Thoracic aorta (tissue), 2 donors: ENCODE measurements at regions not wholly inside any gene's neighbourhood (a gene's known extent, or its start where the extent isn't known, plus 50 kb on each side); places are given as distances from the start of the nearest gene placed in this dataset.

Source experiments
- ATAC-seq: fragments of 150-250 bp; one replicate; pipeline ENCODE4 v1.8.0; 2017; ENCODE audit warnings: low read depth; ENCODE audit not compliant: insufficient number of reproducible peaks, low FRiP score
- DNase-seq: peaks from one replicate; pipeline ENCODE4 v3.0.0-alpha.2; 2020; ENCODE audit warnings: low spot score
- H3K27ac ChIP-seq, 2 donors: fragments of 200-600 bp; sonication (generic); 1 replicate in 1 of 2; 2 replicates in 1 of 2; pipeline ENCODE4 v1.5.1; 2016; ENCODE audit warnings: mild to moderate bottlenecking in 2 of 2, moderate library complexity in 2 of 2
- H3K27me3 ChIP-seq: fragments of 200-600 bp; sonication (generic); replicated peaks from 2 replicates; pipeline ENCODE4 v1.6.0; 2016; ENCODE audit warnings: mild to moderate bottlenecking; ENCODE audit not compliant: insufficient read depth
- H3K36me3 ChIP-seq: fragments of 200-600 bp; sonication (generic); one replicate; pipeline ENCODE4 v1.5.1; 2016
- H3K4me1 ChIP-seq, 2 donors: fragments of 200-600 bp; sonication (generic); 1 replicate in 1 of 2; 2 replicates in 1 of 2; pipeline versions ENCODE4 v1.5.1 to v1.6.0; 2016; ENCODE audit warnings: low read depth in 2 of 2, mild to moderate bottlenecking in 1 of 2; ENCODE audit not compliant: control insufficient read depth in 1 of 2
- H3K4me3 ChIP-seq: fragments of 200-600 bp; sonication (generic); 2 replicates; pipeline ENCODE4 v1.5.1; 2016; ENCODE audit warnings: mild to moderate bottlenecking
- H3K9me3 ChIP-seq: fragments of 200-600 bp; sonication (generic); 2 replicates; pipeline ENCODE4 v1.5.1; 2016
- CTCF ChIP-seq: fragments of 200-600 bp; sonication (generic); IDR thresholded peaks from one replicate; pipeline ENCODE4 v1.5.1; 2019; ENCODE audit warnings: antibody characterized with exemption

- Histone ChIP-seq H3K4me3 (no peak overlapping the region), H3K9me3 (no peaks in the 10 kb centered on the region), H3K27me3 (no peaks in the 10 kb centered on the region), H3K36me3 (no peaks in the 10 kb centered on the region), H3K27ac (no peak overlapping the region), H3K4me1 (no peaks in the 10 kb centered on the region)
- DNase-seq (no peak), ATAC-seq (no peak)
- TF ChIP-seq CTCF, result no peak
These were observed 184.0 kb downstream of the MED10 start for GRCh38 chr5:6194261-6194875.

GRCh38 chr5:6193310-6193709, 185.0 kb downstream of the MED10 start:
- ATAC-seq (no peak), DNase-seq (no peak)
- Histone ChIP-seq H3K9me3 (no peaks in the 10 kb centered on the region), H3K27ac (no peak overlapping the region), H3K4me3 (no peak overlapping the region), H3K4me1 (no peaks in the 10 kb centered on the region), H3K27me3 (no peaks in the 10 kb centered on the region), H3K36me3 (no peaks in the 10 kb centered on the region)
- TF ChIP-seq CTCF, result no peak

GRCh38 chr5:6190838-6191237, 187.5 kb downstream of the MED10 start:
- no peaks in the 10 kb centered on the region for H3K4me1 ChIP-seq
- DNase-seq (no peak), ATAC-seq (no peak)
- no peaks in the 10 kb centered on the region for H3K36me3 ChIP-seq
- H3K27ac ChIP-seq, result no peak overlapping the region
- TF ChIP-seq CTCF, result no peak
- no peak overlapping the region for H3K4me3 ChIP-seq
- H3K9me3 ChIP-seq, result no peaks in the 10 kb centered on the region
- no peaks in the 10 kb centered on the region for H3K27me3 ChIP-seq

GRCh38 chr5:6188976-6189375, 189.4 kb downstream of the MED10 start:
- ATAC-seq, result no peak
- H3K27ac ChIP-seq, result no peak overlapping the region
- H3K4me3 ChIP-seq, result no peak overlapping the region
- H3K9me3 ChIP-seq, result no peaks in the 10 kb centered on the region
- TF ChIP-seq CTCF, result no peak
- H3K27me3 ChIP-seq, result no peaks in the 10 kb centered on the region
- H3K4me1 ChIP-seq, result no peaks in the 10 kb centered on the region
- no peak for DNase-seq
- no peaks in the 10 kb centered on the region for H3K36me3 ChIP-seq

GRCh38 chr5:6188344-6188743, 190.0 kb downstream of the MED10 start:
- H3K4me3 ChIP-seq, result no peak overlapping the region
- ATAC-seq, result no peak
- no peak overlapping the region for H3K27ac ChIP-seq
- no peak for DNase-seq
- H3K4me1 ChIP-seq, result no peaks in the 10 kb centered on the region
- TF ChIP-seq CTCF, result no peak
- no peaks in the 10 kb centered on the region for H3K9me3 ChIP-seq
- no peaks in the 10 kb centered on the region for H3K27me3 ChIP-seq
- no peaks in the 10 kb centered on the region for H3K36me3 ChIP-seq
